Karpas-422 (cell line): ENCODE measurements at regions not wholly inside any gene's neighbourhood (a gene's known extent, or its start where the extent isn't known, plus 50 kb on each side); places are given as distances from the start of the nearest gene placed in this dataset.

Experiments
- DNase-seq: peaks from one replicate; pipeline ENCODE4 v3.0.0-alpha.2; 2015
- H2AFZ ChIP-seq: fragments of 200-600 bp; sonication (generic); 2 replicates; pipeline ENCODE4 v1.6.1; 2014; ENCODE audit warnings: antibody characterized with exemption, low read length, mixed read lengths
- H3K27ac ChIP-seq: fragments of 200-600 bp; sonication (generic); 2 replicates; pipeline ENCODE4 v1.5.1; 2014; ENCODE audit warnings: mild to moderate bottlenecking, low read length, moderate library complexity
- H3K27me3 ChIP-seq: fragments of 200-600 bp; sonication (generic); 2 replicates; pipeline ENCODE4 v1.6.1; 2014; ENCODE audit warnings: low read length, mixed read lengths
- H3K36me3 ChIP-seq: fragments of 200-600 bp; sonication (generic); 2 replicates; pipeline ENCODE4 v1.6.1; 2014; ENCODE audit warnings: low read length, mixed read lengths; ENCODE audit not compliant: insufficient read depth
- H3K4me1 ChIP-seq: fragments of 200-600 bp; sonication (generic); 2 replicates; pipeline ENCODE4 v1.6.1; 2014; ENCODE audit warnings: mild to moderate bottlenecking, low read length, mixed read lengths
- H3K4me2 ChIP-seq: fragments of 200-600 bp; sonication (generic); 2 replicates; pipeline ENCODE4 v1.6.1; 2014; ENCODE audit warnings: low read length, low read depth, mild to moderate bottlenecking; ENCODE audit not compliant: poor library complexity, severe bottlenecking
- H3K4me3 ChIP-seq: fragments of 200-600 bp; sonication (generic); 2 replicates; pipeline ENCODE4 v1.5.1; 2014; ENCODE audit warnings: mild to moderate bottlenecking, antibody characterized with exemption, low read length, mixed read lengths
- H3K79me2 ChIP-seq: fragments of 200-600 bp; sonication (generic); 2 replicates; pipeline ENCODE4 v1.6.1; 2014; ENCODE audit warnings: mild to moderate bottlenecking, low read length, mixed read lengths
- H3K9ac ChIP-seq: fragments of 200-600 bp; sonication (generic); 2 replicates; pipeline ENCODE4 v1.6.0; 2014; ENCODE audit warnings: low read length
- H3K9me2 ChIP-seq: fragments of 200-600 bp; sonication (generic), shearing (Covaris generic); replicated peaks from 2 replicates; pipeline ENCODE4 v1.6.0; 2014; ENCODE audit warnings: mild to moderate bottlenecking, low read length, moderate library complexity; ENCODE audit not compliant: insufficient read depth
- H3K9me3 ChIP-seq: fragments of 300-700, 200-600 bp; sonication (generic); 2 replicates; pipeline ENCODE4 v1.6.1; 2014; ENCODE audit warnings: low read length, mixed read lengths
- H4K20me1 ChIP-seq: fragments of 200-600 bp; sonication (generic); 2 replicates; pipeline ENCODE4 v1.6.1; 2014; ENCODE audit warnings: mild to moderate bottlenecking, antibody characterized with exemption, low read length, low read depth; ENCODE audit not compliant: insufficient read depth

DNA sequence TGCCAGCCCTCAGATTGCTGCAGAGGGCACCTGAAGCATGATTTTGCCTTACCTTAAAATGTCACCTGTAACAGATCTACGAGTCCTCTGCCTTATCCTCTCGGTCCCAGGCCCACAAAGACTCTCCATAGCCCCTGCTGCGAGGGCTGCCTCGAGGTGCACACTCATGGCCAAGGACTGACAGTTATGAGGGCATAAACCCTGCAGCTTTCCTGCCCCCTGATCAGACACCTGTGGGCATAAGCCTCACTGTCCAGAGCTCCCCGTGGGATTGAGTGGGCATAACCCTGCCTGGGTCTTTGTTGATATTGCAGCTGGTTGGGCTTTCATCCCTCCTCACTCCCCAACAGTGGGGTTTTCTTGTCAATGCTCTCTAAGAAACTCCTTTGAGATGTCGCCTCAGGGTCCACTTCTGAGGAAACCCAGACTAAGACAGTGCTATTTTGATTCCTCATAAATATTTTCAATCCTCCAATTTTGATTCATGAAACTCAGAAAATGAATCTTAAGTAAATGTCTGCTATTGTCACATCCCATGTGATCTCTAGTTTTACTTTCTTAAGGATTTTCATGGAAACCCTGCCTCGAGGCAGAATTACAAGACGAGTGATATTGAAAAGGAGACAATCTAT lies 108.5 kb upstream of the NCK2 start:
- no peak overlapping the region for H3K9ac ChIP-seq
- no peak overlapping the region for H3K4me2 ChIP-seq
- H3K79me2 ChIP-seq = no peaks in the 10 kb centered on the region
- no peak for DNase-seq
- H3K4me3 ChIP-seq = no peak overlapping the region
- no peak overlapping the region for H3K27ac ChIP-seq
- H3K27me3 ChIP-seq = no peaks in the 10 kb centered on the region
- no peak overlapping the region for H2AFZ ChIP-seq
- H3K9me3 ChIP-seq = no peaks in the 10 kb centered on the region
- no peaks in the 10 kb centered on the region for H3K9me2 ChIP-seq
- no peaks in the 10 kb centered on the region for H4K20me1 ChIP-seq
- peaks cover 3% of the 10 kb centered on the region; the same call in 1 of the 2 replicates for H3K4me1 ChIP-seq
- no peaks in the 10 kb centered on the region for H3K36me3 ChIP-seq

DNA sequence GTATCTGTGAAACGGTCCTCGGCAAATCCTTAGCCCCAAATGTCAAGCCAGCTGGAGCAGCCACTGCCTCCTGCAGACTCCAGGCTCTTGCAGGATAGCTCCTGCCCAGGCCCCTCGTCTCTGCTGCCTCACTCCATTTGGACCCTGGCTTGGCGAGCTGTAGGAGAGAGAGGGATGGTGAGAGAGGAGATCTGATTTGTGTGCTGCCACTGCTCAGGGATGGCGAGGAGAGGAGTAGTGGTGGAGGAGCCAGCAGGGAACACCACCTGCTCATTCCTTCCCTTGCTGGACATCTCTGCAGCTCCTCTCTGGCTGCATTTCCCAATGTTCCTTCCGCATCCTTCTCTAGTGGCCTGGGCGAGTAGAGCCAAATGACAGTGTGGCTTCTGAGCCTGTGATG lies 109.1 kb upstream of the NCK2 start:
- no peak overlapping the region for H2AFZ ChIP-seq
- H3K9me3 ChIP-seq = no peaks in the 10 kb centered on the region
- no peaks in the 10 kb centered on the region for H4K20me1 ChIP-seq
- no peak overlapping the region for H3K4me3 ChIP-seq
- H3K4me1 ChIP-seq = peaks cover 3% of the 10 kb centered on the region; the same call in 1 of the 2 replicates
- H3K36me3 ChIP-seq = no peaks in the 10 kb centered on the region
- H3K9ac ChIP-seq = no peak overlapping the region
- H3K79me2 ChIP-seq = no peaks in the 10 kb centered on the region
- DNase-seq = no peak
- no peak overlapping the region for H3K4me2 ChIP-seq
- no peaks in the 10 kb centered on the region for H3K9me2 ChIP-seq
- H3K27me3 ChIP-seq = no peaks in the 10 kb centered on the region
- H3K27ac ChIP-seq = no peak overlapping the region

DNA sequence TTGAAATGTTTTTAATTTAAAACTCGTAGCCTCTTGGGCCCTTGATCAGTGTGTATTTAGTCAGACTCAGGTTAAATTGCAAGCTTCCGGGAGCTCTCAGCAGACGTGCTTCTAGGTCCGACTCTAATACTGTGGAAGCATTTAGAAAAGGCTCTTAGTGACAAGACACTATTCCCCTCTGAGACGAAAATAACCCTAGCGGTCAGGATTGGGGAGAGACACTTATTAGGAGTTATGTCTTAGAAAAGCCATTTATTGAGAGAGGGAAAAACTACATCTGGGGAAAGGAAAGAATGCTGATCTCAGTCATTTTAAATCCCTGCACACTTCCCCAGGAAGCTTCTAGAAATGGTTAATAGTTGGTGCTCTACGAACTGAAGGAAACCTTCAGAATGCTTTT lies 110.5 kb upstream of the NCK2 start:
- H3K4me2 ChIP-seq = no peak overlapping the region
- DNase-seq = no peak
- no peaks in the 10 kb centered on the region for H3K79me2 ChIP-seq
- peaks cover 3% of the 10 kb centered on the region; the same call in 1 of the 2 replicates for H3K4me1 ChIP-seq
- no peaks in the 10 kb centered on the region for H3K9me2 ChIP-seq
- H3K9me3 ChIP-seq = no peaks in the 10 kb centered on the region
- no peaks in the 10 kb centered on the region for H4K20me1 ChIP-seq
- H3K36me3 ChIP-seq = no peaks in the 10 kb centered on the region
- H2AFZ ChIP-seq = no peak overlapping the region
- H3K4me3 ChIP-seq = no peak overlapping the region
- no peak overlapping the region for H3K9ac ChIP-seq
- no peak overlapping the region for H3K27ac ChIP-seq
- no peaks in the 10 kb centered on the region for H3K27me3 ChIP-seq

DNA sequence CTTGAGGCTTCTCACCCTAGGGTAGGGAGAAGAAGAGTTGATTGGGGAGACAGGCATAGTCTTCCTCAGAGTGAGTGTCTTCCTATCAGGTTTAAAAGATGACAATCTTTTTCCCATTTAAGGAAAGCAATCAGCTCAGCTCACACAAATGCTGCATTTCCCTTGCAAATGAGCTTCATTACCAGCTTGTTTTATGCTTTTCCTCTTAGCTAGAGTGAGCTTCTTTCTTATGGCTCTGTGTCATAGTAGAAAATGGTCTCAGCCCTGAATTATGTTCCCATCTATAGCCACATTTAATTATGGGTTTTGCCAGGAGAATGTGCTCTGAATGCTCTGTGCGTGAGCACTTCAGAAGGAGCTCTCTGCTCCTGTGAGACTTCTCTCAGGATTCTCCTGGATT lies 112.8 kb upstream of the NCK2 start:
- Histone ChIP-seq H3K4me3 (no peak overlapping the region), H3K4me2 (no peak overlapping the region), H2AFZ (no peak overlapping the region), H3K4me1 (peaks cover 3% of the 10 kb centered on the region; the same call in 1 of the 2 replicates), H3K27me3 (no peaks in the 10 kb centered on the region), H3K9me3 (no peaks in the 10 kb centered on the region), H4K20me1 (no peaks in the 10 kb centered on the region), H3K27ac (no peak overlapping the region), H3K79me2 (no peaks in the 10 kb centered on the region), H3K9me2 (no peaks in the 10 kb centered on the region), H3K9ac (no peak overlapping the region), H3K36me3 (no peaks in the 10 kb centered on the region)
- no peak for DNase-seq

DNA sequence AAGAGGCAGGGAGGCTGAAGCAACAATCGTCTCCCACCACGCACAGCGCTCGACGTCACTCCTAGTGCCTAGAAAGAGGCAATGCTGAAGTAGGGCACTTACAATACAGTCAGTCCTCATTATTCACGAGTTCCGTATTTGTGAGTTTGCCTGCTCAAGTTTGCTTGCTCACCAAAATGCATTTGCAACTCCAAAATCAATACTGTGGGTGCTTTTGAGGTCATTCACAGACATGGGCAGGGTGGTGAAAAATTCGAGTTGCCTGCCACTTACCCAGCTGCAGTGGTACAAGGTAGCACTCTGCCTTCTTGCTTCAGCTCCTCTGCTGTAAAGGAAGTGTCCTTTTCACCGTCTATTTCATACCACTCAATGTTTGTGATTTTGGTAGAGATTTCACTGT lies 113.7 kb upstream of the NCK2 start:
- no peaks in the 10 kb centered on the region for H3K9me3 ChIP-seq

DNA sequence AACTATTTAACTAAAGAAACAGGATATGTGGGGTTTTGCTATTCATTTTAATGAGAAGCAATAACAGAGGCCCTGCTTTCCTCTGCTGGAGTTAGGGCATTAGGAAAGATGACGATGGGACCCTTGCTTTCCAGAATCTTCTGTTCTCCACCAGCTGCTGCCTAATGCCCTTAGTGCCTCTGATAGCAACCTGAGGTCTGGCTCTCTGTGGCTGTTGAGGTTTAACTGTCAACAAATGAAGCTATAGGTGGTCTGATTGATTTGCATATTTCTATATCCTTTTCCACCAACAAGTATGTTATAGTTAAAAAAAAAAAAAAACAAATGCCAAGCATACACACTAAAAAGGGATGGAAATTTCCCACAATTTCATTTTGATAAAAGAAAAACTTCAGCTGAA lies 115.1 kb upstream of the NCK2 start:
- Histone ChIP-seq H3K4me2 (no peak overlapping the region), H3K4me1 (peaks cover 3% of the 10 kb centered on the region; the same call in 1 of the 2 replicates), H3K4me3 (no peak overlapping the region), H3K9me2 (no peaks in the 10 kb centered on the region), H2AFZ (no peak overlapping the region), H3K36me3 (no peaks in the 10 kb centered on the region), H3K27me3 (no peaks in the 10 kb centered on the region), H3K79me2 (no peaks in the 10 kb centered on the region), H3K9me3 (no peaks in the 10 kb centered on the region), H3K27ac (no peak overlapping the region), H4K20me1 (no peaks in the 10 kb centered on the region), H3K9ac (no peak overlapping the region)
- no peak for DNase-seq

More for the DNA sequence above, 113.7 kb upstream of the NCK2 start:
- H3K27me3 ChIP-seq = no peaks in the 10 kb centered on the region
- no peaks in the 10 kb centered on the region for H3K36me3 ChIP-seq
- H3K9ac ChIP-seq = no peak overlapping the region
- H3K79me2 ChIP-seq = no peaks in the 10 kb centered on the region
- no peaks in the 10 kb centered on the region for H4K20me1 ChIP-seq
- no peak overlapping the region for H2AFZ ChIP-seq
- H3K27ac ChIP-seq = no peak overlapping the region
- H3K4me2 ChIP-seq = no peak overlapping the region
- H3K4me1 ChIP-seq = peaks cover 3% of the 10 kb centered on the region; the same call in 1 of the 2 replicates
- no peaks in the 10 kb centered on the region for H3K9me2 ChIP-seq
- H3K4me3 ChIP-seq = no peak overlapping the region
- DNase-seq = no peak

DNA sequence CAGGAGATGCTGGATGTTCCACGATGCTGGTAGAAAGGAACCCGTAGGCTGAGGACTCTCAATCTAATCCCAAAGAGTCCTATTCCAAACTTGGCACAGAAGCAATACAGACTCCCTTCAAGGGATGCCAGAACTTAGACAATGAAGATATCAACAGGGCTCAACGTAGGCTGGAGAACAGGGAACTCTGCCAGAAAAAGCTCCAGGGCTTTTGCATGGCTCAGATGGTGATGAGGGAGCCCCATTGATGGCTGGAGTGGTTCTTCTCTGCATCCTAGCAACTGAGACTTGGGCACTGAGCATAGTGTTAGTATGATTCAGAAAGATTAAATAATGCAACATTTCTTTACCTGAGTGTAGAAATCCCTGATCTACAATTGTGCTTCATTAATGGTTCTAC lies 117.2 kb upstream of the NCK2 start:
- Histone ChIP-seq H3K4me1 (peaks cover 3% of the 10 kb centered on the region; the same call in 1 of the 2 replicates), H4K20me1 (no peaks in the 10 kb centered on the region), H3K36me3 (no peaks in the 10 kb centered on the region), H2AFZ (no peak overlapping the region), H3K9me3 (no peaks in the 10 kb centered on the region), H3K4me2 (no peak overlapping the region), H3K9me2 (no peaks in the 10 kb centered on the region), H3K4me3 (no peak overlapping the region), H3K27ac (no peak overlapping the region), H3K79me2 (no peaks in the 10 kb centered on the region), H3K9ac (no peak overlapping the region), H3K27me3 (no peaks in the 10 kb centered on the region)
- DNase-seq = no peak

DNA sequence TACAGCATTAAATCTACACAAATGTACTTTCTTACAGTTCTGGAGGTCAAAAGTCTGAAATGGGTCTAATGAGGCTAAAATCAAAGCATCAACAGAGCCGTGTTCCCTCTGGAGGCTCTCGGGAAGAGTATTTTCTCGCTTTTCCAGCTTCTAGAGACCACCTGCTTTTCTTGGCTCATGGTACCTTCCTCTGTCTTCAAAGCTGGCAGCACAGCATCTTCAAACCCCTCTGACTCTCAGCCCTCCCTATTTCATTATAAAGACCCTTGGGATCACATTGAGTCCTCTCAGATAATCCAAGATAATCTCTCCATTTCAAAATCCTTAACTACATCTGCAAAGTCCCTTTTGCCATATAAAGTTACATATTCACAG lies 117.8 kb upstream of the NCK2 start:
- Histone ChIP-seq H3K27ac (no peak overlapping the region), H3K27me3 (no peaks in the 10 kb centered on the region), H3K9ac (no peak overlapping the region), H3K36me3 (no peaks in the 10 kb centered on the region), H3K4me1 (peaks cover 2% of the 10 kb centered on the region; the same call in 1 of the 2 replicates), H3K4me2 (no peak overlapping the region), H4K20me1 (no peaks in the 10 kb centered on the region), H2AFZ (no peak overlapping the region), H3K4me3 (no peak overlapping the region), H3K79me2 (no peaks in the 10 kb centered on the region), H3K9me2 (no peaks in the 10 kb centered on the region), H3K9me3 (no peaks in the 10 kb centered on the region)
- DNase-seq = no peak
